GM18507 (cell line): ENCODE measurements at regions not wholly inside any gene's neighbourhood (a gene's known extent, or its start where the extent isn't known, plus 50 kb on each side); places are given as distances from the start of the nearest gene placed in this dataset.

Source experiments
- DNase-seq: peaks from one replicate; pipeline ENCODE4 v3.0.0; 2011; ENCODE audit warnings: low read depth; ENCODE audit not compliant: insufficient read length; ENCODE audit errors: extremely low spot score
- FAIRE-seq: peaks from 2 replicates; lab custom pipeline; 2011; peaks lifted over from hg19 to GRCh38; lab: Jason Lieb, UNC

GRCh38 chr9:80143899-80144298 lies 572.1 kb downstream of the TLE4 start:
- DNase-seq (no peak), FAIRE-seq (peak; percentile 18)

DNA sequence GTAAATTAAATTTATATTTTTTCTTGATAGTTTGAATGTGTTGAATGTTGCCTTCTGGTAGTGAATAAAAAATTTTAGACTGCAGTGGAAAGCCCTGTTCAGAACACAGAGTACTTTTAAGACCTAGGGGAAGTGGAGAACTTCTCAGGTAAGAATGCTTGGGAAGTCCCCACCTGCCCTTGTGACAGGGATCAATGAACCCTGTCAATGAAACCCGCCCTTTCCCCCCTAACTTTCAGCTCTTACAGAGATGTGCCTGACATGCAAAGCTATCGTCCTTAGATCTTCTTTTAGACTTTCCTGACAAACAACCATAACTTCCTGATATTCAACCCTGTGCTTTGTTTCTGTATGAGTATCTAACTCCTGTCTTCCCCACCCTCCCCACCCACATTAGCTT lies 562.7 kb downstream of the TLE4 start:
- FAIRE-seq, result peak; percentile 26

GRCh38 chr9:80131627-80132026 lies 559.9 kb downstream of the TLE4 start:
- DNase-seq, result no peak

More for the DNA sequence above, 562.7 kb downstream of the TLE4 start:
- DNase-seq, result no peak

GRCh38 chr9:80127920-80128319 lies 556.2 kb downstream of the TLE4 start:
- DNase-seq (no peak), FAIRE-seq (no peak)

More at GRCh38 chr9:80131627-80132026, 559.9 kb downstream of the TLE4 start:
- no peak for FAIRE-seq

DNA sequence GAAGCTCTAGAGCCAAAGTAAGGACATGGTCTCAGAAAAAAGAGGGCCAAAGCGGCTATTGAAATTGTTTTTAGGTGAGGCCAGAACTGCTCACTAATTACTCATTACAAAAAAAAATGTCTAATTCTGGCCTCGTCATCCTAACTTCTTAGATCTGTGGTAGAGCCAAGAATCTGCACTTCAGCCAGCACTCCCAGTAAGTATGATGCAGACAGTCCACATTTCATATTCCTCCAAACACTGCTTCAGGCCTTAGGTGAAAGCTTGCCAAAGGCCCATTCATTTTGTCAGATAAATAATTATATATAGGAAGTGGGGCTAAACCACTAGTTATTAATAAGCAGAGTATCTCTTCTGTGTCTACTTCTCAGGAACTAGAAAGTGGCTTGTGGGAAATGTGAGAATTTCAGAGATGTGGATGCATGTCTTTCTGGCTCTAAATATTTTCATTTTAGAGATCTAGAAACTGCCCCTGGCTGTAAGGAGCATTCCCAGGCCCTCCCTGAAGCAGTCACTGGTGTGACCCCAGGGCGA lies 554.0 kb downstream of the TLE4 start:
- DNase-seq (no peak), FAIRE-seq (no peak)

DNA sequence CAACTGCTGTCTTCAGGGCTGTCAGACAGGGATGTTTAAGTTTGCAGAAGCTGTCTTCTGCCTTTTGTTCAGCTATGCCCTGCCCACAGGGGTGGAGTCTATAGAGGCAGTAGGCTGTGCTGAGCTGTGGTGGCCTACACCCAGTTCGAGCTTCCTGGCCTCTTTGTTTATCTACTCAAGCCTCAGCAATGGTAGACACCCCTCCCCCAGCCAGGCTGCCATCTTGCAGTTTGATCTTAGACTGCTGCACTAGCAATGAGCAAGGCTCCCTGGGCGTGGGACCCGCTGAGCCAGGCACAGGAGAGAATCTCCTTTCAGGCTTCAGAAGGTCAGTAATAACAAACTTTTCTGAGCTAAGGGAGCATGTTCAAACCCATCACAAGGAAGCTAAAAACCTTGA lies 545.3 kb downstream of the TLE4 start:
- FAIRE-seq, result no peak

GRCh38 chr9:80114241-80114640 lies 542.5 kb downstream of the TLE4 start:
- DNase-seq, result no peak
- no peak for FAIRE-seq

More for the DNA sequence above, 545.3 kb downstream of the TLE4 start:
- no peak for DNase-seq

GRCh38 chr9:80107931-80108660 lies 536.3 kb downstream of the TLE4 start:
- no peak for DNase-seq
- FAIRE-seq, result no peak

DNA sequence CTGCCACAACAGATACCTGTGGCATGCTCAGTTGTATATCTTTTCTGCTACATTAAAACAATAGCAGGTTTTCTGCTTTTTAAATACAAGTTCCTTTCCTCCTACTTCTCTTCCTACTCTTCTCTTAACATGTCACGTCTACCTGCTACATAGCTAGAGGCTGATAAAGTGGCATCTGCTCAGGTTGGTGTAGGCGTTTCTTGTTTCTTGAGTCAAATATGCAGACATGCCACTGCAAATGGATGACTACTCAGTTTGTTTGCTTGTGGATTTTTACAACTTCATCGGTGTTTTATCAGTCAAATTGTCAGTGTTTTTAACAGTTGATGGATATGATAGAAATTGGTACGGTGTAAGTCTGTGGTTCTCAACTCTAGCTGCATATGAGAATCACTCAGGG lies 525.7 kb downstream of the TLE4 start:
- no peak for FAIRE-seq
- no peak for DNase-seq

- FAIRE-seq, result no peak
Measured at GRCh38 chr9:80094176-80094771, 522.5 kb downstream of the TLE4 start.

DNA sequence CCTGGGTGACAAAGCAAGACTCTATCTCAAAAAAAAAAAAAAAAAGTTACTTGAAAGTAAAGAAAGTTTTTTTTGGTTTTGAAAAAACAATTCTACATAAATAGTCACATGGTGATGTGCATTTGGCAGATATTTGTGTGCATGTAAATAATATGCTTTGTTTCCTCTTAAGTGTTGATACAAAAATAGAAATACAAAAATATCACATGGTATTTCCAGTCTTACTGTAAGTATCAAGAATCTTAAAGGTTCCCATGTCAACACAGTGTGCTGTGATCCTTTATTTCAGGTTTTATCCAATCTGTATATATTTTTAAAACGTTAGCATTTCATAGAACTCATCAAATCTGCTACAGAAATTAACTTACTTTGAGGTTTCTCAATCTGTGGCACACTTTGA lies 521.9 kb downstream of the TLE4 start:
- no peak for DNase-seq
- FAIRE-seq, result no peak

More at GRCh38 chr9:80094176-80094771, 522.5 kb downstream of the TLE4 start:
- no peak for DNase-seq

DNA sequence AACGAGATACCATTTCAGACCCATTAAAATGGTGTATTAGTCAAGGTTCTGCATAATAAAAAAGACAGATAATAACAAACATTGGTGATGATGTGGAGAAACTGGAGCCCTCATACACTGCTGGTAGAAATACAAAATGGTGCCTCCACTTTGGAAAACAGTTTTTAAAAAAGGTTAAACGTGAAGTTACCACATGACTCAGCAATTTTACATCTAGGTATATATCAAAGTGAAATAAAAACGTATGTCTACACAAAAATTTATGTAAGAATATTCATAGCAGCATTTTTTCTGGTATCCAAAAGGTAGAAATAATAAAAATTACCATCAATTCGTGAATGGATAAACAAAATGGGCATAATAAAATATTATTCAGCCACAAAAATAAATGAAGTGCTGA lies 519.8 kb downstream of the TLE4 start:
- FAIRE-seq (no peak), DNase-seq (no peak)

- DNase-seq, result no peak
- FAIRE-seq, result no peak
Measured at GRCh38 chr9:80090317-80090716, 518.6 kb downstream of the TLE4 start.

DNA sequence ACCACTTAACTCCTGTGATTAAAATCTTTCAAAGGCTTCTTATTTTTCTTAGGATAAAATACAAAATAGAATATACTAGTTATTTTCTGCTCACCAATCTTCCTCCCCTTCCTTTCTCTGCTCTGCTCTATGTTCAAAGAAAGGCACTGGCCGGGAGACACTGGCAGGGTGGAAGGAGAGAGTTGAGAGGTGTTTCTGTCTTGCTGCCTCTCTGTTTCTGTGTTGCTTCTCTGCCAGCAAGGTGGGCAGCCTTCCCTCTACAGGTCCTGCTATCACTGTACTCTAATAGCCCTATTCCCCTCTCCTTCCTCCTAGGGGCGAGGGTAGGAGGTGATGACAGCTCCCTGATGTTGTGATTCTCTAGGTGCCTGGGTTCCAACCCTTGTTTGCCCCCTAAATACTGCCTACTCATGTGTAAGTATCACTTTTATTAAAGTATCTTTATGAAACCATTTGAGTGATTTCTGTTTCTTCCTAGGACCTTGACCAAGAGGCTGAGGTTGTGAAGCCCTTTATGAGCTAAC lies 515.1 kb downstream of the TLE4 start:
- no peak for FAIRE-seq
- DNase-seq, result no peak

DNA sequence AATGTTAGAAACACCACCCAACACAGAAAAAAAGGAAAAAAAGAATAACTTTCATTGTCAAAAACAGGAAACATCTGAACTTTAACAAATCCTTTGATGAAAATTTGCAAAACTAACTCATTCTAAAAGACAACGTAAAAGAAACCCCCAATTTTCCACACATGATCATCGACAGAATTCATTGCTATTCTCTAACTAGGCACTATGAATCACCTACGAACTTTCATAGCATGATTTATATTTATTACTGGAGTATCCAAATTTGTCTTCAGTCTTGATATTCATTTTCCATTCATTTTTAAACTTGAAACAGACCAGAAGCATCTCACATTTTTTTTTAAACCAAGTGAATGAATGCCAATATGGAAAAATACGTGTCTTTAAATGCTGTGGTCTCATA lies 514.6 kb downstream of the TLE4 start:
- no peak for FAIRE-seq
- DNase-seq, result no peak

DNA sequence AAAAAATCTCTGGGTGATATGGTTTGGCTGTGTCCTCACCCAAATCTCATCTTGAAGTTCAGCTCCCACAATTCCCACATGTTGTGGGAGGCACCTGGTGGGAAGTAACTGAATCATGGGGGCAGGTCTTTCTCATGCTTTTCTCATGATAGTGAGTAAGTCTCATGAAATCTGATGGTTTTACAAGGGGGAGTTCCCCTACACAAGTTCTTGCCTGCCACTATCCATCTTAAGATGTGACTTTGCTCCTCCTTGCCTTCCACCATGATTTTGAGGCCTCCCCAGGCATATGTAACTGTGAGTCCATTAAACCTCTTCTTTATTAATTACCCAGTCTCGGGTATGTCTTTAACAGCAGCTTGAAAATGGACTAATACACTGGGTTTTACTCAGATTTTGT lies 513.9 kb downstream of the TLE4 start:
- no peak for DNase-seq
- no peak for FAIRE-seq

GRCh38 chr9:80082213-80082612 lies 510.4 kb downstream of the TLE4 start:
- FAIRE-seq, result no peak
- no peak for DNase-seq

DNA sequence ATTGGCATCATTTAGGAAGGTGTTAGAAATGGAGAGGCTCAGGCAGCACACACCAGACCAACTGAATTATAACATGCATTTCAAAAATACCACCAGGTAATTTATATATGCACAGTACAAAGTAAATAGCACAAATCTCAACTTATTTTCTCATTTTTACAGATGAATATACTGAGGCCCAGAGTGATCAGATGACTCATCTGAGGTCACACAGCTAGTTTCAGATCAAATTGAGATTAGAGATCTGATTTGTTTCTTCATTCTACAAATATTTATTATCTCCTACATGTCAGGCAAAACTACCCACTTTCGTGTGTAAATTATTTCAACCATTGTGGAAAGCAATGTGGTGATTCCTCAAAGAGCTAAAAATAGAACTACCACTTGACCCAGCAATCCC lies 507.1 kb downstream of the TLE4 start:
- peak; percentile 31 for FAIRE-seq
- DNase-seq, result no peak

- FAIRE-seq (no peak), DNase-seq (no peak)
Measured at GRCh38 chr9:80077059-80077458, 505.3 kb downstream of the TLE4 start.

GRCh38 chr9:80076162-80076561 lies 504.4 kb downstream of the TLE4 start:
- DNase-seq (no peak), FAIRE-seq (no peak)

DNA sequence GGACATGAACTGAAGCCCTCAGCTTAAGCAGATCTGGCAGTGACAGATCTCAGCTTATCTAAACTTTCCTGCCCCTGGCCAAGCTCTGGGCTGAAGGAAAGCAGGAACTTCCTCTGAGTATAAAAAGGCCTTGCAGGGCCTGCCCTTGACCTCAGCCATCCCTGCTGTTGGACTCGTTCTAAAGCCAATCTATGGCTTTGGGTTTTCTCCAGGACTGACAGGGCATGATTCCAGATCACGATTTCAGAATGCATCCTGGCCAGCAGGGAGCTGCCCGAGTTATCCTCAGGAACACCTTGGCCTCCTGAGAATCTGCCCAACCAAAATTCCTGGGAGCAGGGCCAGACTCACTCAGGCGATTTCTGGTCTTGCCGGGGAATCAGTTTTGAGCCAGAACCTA lies 502.7 kb downstream of the TLE4 start:
- DNase-seq (no peak), FAIRE-seq (no peak)
